ENCODE measurements at regions not wholly inside any gene's neighbourhood (a gene's known extent, or its start where the extent isn't known, plus 50 kb on each side); places are given as distances from the start of the nearest gene placed in this dataset.

DNA sequence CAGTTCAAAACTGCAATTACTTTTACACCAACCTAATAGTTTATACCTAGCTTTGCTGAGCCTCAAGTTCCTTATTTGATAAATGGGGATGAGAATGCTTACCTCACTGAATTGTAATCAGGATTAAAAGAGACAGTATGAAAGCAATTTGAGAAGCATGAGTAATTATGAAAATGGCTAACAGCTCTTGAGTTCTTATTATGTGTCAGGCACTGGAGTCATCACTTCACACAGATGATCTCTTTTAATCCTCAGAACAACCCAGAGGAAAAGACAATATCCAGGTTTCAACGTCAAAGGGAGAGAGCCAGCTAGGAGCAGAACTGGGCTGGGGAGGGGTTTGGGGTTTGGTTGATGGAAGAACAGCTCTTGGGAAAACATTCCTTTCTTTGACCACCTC lies 221.0 kb upstream of the NWD2 start:
- TF ChIP-seq, protein P1, sequence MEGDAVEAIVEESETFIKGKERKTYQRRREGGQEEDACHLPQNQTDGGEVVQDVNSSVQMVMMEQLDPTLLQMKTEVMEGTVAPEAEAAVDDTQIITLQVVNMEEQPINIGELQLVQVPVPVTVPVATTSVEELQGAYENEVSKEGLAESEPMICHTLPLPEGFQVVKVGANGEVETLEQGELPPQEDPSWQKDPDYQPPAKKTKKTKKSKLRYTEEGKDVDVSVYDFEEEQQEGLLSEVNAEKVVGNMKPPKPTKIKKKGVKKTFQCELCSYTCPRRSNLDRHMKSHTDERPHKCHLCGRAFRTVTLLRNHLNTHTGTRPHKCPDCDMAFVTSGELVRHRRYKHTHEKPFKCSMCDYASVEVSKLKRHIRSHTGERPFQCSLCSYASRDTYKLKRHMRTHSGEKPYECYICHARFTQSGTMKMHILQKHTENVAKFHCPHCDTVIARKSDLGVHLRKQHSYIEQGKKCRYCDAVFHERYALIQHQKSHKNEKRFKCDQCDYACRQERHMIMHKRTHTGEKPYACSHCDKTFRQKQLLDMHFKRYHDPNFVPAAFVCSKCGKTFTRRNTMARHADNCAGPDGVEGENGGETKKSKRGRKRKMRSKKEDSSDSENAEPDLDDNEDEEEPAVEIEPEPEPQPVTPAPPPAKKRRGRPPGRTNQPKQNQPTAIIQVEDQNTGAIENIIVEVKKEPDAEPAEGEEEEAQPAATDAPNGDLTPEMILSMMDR (IDR thresholded peaks at IDR 0.05) = no peak
- no peak for TF ChIP-seq POLR2A (IDR thresholded peaks at IDR 0.05)
- no peak for TF ChIP-seq POLR2AphosphoS5 (IDR thresholded peaks at IDR 0.05)

All from stomach (tissue), 4 donors.